ENCODE measurements at regions not wholly inside any gene's neighbourhood (a gene's known extent, or its start where the extent isn't known, plus 50 kb on each side); places are given as distances from the start of the nearest gene placed in this dataset.

DNA sequence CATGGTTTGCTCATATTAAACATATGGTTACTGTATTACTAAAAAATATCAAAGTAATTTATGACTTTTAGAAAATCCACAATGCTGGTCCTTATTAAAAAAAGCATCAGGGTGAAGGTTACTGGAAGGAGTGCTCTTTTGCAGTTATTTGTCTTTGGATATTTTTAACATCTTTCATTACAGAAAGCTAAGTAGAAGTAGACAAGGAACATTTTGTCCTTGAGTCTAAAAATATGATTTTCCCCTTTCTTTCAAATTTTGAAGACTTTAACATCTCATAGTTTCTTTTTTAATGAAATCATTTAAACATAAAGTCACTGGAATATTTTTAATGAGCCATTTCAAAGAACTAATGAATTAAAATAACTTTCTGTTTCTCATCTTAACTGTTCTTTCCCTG lies 110.1 kb upstream of the TNS3 start:
- DNase-seq: no peak

DNA sequence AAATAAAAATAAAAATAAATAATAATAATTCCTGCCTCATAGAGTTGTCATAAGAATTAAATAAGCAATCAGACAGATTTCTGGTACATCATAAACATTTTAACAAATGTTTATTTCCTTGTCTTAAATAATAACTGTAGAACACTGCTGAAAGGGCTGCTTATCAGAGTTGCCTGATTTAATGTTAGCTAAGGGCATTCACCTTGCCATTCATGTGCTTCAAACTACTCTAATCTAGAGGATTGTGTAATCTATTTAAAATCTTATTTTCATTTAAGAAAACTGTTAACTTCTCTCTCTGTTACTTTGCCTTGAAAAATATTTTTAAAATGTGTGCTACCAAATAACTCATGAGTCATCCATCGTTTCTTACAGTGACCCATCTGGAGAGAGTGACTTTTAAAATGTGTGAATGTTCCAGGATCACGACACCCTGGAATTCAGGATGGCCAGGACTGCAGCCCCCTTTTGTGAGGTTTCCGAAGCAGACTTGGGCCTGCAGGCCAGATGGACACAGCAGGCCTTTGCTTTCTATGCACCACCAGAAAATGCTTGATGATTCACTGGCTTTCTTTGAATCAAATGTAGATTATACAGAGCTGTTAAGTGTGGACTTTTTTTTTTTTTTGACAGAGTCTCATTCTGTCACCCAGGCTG lies 109.1 kb upstream of the TNS3 start:
- peak in 1 of 51 donors; percentile 29 for DNase-seq

DNA sequence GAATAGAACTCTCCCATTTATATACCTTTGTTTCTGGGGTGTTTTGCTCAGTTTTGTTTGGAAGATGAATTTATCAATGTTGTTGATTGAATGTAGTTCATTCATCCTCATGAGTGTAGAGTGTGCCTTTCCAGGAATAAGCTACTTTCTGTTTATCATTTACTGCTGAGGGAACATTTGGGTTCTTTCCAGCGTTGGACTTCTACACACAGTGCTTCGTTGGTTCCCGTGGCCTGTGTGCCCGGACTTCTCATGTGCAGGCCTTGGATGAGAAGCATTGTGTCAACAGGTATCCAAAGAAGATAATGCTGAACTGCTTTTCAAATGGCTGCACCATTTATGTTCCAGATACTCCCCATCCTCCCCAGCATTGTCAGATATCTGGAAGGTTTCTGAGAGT lies 107.6 kb upstream of the TNS3 start:
- DNase-seq: peak in 3 of 51 donors; percentile 6 to 27 (median 7)

DNA sequence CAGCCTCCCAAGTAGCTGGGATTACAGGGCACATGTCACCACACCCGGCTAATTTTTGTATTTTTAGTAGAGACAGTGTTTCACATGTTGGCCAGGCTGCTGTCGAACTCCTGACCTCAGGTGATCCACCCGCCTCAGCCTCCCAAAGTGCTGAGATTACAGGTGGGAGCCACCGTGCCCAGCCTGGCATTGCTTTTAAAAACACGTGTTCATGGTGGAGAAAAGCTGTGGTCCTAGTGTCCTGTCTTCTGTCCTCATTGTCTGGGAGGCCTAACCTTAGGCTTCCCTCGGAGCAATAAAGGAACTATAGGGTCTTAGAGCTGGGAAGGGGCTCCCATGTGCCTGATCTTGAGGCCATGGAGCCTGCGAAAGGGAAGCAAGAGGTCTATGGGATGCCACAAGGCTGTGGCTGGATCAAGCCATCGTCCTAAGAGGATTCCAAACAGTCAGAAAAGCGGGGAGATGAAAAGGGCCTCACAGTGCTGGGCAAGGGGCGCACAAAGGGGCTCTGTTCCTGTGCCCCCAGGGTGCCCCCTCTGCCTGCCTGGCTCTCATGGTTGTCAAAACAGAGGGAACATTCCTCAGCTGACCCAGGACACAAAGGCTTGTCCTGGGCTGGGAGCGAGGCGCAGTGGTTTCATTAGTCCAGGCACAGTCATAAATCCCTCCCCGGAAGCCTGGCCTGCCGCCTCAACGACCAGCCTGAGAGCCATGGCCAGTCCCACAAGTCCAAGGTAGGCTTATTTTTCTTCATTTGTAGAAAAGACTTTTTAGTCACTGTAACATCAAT lies 106.6 kb upstream of the TNS3 start:
- peak in 31 of 51 donors; percentile 6 to 59 (median 19) for DNase-seq

DNA sequence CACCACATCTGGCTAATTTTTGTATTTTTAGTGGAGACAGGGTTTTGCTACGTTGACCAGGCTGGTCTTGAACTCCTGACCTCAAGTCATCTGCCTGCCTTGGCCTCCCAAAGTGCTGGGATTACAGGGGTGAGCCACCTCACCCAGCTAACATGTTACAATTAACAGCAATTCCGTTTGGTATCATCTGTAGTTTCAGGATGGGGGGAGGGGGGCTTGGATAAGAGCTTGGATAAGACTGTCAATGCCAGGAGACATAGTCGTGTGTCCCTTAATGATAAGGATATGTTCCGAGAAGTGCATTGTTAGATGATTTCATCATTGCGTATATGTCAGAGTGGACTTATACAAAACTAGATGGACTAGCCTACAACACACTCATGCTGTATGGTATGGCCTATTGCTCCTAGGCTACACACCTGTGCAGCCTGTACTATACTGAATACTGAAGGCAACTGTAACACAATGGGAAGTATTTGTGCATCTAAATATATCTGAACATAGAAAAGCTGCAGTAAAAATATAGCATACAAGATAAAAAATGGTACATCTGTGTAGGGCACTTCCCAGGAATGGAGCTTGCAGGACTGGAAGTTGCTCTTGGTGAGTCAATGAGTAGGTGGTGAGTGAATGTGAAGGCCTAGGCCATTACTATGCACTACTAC lies 103.9 kb upstream of the TNS3 start:
- DNase-seq: no peak

DNA sequence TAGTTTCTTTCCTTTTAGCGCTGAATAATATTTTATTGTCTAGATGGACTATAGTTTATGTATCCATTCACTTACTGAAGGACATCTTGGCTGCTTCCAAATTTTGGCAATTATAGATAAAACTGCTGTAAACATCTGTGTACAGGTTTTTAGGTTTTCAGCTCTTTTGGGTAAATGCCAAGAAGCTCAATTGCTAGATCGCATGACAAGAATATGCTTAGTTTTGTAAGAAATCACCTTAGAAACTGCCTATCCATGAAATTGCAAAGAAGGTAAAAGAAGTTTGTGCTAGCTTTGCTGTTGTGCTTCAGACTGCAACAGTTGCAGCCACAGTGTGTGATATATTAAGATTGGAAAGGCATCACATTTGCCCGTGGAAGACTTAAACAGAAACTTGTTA lies 103.2 kb upstream of the TNS3 start:
- DNase-seq: no peak

DNA sequence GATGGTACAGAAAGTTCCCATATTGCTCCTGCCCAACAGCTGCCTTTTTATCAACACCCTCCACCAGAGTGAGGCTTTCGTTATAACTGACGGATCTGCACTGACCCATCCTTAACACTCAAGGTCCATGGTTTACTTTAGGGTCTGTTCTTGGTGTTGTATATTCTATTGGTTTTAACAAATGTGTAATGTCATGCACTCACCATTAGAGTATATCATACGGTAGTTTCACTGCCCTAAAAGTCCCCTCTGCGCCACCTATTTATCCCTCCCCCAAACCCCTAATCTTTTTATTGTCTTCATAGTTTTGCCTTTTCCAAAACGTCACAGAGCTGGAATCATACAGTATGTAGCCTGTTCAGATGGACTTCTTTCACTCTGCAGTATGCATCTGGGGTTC lies 102.8 kb upstream of the TNS3 start:
- DNase-seq: no peak

DNA sequence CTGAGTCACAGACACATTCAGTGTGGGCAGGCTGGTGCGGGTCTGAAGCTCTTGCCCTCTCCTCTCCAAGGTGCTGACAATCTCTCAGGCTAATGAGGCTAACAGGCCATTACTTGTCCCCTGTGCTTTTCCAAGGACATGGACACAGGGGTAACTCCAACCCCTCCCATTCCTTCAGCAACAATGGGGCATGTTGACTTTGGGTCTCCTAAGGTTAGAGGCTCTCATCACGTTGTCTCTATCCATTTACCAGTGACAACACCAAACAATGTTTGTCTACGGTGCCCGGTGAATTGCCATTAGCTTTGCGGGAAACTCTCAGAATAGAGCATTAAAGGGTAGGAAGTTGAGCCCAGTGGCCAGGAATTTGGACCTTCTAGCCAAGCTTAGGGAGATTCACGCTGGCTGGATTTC lies 101.6 kb upstream of the TNS3 start:
- no peak for DNase-seq

DNA sequence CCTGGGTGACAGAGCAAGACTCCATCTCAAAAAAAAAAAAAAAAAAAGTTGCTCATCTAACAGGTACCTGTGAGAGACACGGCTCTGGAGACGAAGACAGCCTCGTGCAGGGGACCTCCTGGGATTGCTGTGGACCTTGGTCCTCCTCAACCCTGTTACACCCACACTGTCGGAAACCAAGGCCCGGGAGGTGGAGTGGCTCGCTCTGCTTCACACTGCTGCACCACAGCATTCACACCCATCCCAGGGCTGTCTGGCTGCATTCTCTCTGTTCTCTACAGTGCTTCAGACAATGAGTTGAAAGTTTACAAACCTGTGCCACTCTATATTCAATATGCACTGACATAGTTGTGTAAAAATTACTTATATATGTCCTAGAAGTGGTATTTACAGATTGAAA lies 101.0 kb upstream of the TNS3 start:
- DNase-seq: no peak

DNA sequence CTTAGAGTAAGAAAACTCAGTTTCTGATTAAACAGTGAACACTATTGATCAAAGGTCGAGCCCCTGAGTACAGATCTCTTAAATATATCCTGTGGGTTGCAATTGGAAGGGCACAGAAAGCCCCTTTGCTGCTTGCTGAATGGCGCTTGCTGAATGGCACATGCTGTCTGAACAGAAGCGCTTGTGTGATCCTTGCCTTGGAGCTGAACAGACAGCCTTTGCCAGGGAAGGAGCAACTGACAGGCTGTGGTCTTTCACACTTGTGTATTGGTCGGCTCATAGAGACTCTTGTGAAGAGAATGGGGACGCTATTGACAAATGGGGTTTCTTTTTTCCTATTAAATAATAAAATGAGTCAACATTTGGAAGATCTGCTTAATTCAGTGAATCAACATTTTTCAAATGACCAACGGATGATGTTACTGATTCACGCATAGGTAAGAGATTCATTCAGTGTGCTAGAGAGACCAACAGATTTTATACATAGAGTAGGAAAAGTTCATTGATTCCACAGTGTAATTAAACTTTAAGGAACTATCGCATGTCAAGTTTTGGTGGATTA lies 99.4 kb upstream of the TNS3 start:
- peak in 16 of 51 donors; percentile 4 to 47 (median 10) for DNase-seq

DNA sequence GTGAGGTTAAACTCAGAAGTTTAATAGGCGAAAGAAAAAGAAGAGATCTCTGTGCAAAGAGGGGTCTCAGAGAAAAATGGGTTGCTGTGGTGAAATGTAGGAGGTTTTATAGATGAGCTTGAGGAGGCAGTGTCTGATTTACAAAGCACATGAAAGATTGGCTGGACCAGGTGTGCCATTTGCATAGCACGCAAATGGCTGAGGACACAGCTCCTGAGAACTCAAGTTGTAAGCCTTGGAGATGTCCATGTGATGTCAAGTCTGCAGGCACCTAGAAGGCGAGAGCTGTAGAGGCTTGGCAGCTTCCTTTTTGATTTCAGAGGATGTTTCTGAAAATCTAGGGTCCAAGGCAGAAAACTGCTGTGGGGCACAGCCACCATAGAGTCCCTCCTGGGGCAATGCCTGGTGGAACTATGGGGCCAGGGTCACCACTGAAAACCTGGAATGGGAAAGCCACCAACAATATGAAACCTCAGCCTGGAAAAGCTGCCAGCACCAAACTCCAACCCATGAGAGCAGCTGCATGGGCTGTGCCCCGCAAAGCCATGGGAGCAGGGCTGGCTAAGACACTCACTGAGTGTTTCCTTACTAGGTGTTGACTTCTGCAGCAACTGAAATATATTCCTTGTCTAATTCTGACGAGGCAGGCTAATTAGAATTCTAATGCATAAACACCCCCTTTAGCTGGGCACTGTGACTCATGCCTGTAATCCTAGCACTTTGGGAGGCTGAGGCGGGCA lies 96.9 kb upstream of the TNS3 start:
- no peak for DNase-seq

DNA sequence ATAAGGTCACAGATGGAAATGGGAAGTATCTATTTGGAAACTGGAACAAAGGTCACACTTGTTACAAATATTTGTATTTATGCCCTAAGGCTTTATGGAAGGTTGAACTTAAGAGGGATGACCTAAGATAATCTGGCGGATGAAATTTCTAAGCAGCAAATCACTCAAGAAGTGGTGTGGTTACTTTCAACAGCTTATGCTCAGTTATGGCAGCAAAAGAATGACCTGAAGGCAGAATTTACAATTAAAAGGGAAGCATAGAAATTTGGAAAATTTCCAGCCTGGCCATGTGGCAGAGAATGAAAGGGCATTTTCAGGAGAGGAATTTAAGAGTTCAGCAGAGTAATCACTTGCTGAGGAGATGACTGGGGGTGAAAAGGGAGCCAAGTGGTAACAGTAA lies 95.8 kb upstream of the TNS3 start:
- DNase-seq: no peak

DNA sequence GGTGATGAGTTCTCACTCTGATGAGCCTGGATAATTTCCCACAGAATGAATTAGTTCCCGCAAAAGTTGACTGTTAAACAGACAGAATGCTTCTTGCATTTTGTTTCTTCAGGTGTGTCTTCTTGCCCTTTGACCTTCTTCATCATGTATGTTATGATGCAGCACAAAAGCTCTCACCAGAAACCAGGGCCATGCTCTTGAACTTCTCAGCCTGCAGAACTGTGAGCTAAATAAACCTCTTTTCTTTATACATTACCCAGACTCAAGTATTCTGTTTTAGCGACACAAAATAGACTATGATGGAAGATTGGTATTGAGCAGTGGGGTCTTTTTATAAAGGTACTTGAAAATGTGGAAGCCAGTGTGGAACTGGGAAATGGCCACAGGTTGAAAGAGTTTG lies 95.2 kb upstream of the TNS3 start:
- DNase-seq: no peak

DNA sequence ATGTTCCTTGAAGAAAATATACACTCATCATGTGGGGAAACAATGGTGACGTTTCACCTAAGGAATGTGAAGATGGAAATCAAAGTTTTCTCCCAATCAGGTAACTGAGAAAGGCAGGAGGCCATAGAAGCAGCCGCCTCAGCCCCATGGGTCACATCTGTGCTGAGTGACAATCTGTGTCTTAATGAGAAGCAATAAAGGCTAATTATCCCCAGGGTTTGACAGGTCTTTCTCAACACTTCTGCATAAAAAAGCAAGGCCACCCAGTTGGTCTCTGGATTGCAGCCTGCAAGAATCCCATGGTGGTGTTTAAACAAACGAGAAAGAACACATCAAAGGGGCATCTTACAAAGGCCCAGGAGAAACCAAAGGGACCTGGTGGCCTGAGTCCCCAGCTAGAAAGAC lies 91.1 kb upstream of the TNS3 start:
- no peak for DNase-seq

DNA sequence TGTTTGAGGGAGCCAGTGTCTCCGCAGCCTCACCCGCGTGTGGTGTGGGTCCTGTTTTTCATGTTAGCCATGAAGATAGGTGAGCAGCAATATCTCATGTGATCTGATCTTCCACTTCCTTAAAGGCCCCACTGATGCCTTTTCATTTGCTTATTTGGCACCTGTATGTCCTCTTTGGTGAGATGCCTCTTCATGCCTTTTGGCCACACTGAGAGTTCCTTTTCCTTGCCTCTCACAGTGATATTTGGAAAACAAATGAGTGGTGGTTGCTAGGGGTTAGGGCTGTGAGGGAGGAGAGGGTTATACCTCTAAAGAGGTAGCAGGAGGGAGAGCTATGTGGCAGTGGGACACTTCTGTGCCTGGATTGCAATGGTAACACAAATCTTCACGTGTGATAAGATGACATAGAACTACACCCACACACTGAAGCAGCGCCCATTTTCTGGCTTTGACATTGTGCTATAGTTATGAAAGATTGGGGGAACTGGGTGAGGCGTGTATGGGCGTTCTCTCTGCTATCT lies 90.4 kb upstream of the TNS3 start:
- no peak for DNase-seq

DNA sequence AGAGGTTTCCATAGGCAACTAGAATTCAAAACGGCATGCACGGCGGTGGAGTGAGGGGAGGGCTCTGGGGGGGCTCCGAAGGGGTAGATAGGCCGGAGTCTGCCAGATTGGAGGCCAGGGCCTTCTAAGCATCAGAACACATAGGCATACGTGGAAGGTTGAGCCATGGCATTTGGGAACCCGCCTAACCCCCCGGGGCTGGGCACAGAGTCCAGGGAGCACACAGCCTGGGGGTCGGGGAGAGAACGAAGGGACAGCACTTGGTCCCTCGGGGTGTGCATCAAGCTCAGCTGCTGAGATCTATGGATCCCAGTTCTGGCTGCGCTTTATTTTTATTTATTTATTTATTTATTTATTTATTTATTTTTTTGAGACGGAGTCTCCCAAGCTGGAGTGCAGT lies 89.4 kb upstream of the TNS3 start:
- no peak for DNase-seq

DNA sequence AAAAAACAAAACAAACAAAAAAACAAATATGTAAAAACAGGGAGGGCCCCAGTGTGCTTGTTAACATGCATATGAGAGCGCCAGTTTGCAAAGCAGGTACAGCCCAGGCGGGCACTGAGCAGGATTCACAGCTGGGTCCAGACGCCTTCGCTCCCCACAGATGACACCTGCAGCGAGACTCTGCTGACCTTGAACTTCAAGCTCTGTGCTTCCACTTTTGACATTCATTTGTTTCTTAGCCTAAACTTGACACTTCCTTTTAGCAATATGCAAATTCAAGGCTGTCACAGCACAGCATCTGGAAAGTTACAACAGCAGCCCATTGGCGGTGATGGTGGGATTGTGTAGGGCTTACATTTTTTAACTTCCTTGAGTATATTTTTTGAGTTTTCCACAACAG lies 88.8 kb upstream of the TNS3 start:
- no peak for DNase-seq

DNA sequence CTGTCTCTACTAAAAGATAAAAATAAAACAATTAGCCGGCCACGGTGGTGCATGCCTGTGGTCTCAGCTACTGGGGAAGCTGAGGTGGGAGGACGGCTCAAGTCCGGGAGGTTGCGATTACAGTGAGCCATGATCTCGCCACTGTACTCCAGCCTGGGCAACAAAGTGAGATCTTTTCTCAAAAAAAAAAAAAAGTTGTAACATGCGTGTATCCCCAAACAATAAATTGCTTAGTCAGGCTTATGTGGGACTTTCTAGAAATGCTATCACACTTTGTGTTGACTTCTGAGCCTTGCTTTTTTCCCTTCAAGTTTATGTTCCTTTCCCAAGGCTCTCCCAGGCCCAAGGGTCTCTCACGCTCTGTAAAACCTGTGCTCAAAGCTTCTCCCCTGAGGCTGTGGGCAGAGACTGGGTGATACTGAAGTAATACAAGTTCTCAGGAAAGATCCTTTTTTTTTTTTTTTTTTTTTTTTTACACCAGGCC lies 88.0 kb upstream of the TNS3 start:
- no peak for DNase-seq

DNA sequence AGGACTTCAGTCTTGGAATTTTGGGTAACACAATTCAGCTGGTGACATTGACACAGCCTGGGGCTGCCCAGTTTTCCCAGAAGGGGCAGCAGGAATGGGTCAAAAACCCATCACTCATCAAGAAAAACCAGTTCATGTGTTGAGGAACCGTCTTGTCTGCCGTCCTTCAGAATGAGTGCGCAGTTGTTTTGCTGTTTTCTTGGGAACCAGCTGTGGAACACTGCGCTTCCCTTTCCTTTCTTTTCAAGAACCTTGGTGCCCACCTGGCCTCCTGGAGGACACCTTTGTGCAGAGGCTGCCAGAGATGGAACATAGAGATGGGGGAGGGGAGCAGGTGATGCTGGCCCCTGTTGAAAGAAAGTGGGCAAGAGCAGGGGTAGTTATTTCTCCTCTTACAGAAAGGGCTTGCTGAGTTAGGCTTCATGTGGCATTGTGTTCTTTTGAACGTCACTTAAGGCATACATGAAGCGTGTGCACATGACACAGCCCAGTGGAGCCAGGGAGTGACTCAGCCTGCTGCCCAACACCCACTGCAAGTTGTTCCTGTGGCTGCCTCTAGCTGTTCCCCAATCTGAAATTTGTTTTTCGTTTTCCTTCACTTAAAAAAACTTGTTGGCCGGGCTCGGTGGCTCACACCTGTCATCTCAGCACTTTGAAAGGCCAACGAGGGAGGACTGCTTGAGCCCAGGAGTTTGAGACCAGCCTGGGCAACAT lies 87.4 kb upstream of the TNS3 start:
- DNase-seq: peak in 17 of 51 donors; percentile 2 to 50 (median 17)

DNA sequence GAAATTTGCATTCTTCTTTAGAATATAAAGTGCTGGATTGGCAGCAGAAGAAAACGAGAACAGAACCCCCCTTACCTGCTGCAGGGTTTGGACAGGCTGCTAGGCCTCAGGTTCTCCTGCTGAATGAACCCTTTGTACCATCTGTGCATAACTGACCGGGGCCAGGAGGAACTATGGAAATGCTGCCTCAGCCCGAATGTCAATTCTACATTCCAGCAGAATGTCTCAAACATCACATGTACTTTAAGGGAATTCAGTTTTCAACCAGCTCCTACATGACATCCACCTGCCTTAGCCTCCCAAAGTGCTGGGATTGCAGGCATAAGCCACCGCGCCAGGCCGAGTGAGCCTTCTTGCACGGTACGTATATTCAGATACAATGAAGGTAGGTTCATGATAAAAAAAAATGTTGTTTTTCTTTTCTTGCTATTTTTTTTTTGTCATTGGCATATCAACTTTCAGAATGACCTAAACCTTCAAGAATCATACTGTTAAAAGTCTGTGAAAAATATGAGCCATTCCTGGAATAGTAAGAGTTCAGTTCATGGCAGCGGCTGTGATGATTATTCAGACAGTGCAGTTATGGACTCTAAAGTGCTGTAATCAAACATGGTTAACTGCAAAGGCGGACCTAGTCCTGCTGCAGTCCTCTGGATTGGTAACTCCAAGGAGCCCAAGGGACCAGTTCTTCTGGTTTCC lies 84.4 kb upstream of the TNS3 start:
- no peak for DNase-seq
